ENCODE measurements at regions not wholly inside any gene's neighbourhood (a gene's known extent, or its start where the extent isn't known, plus 50 kb on each side); places are given as distances from the start of the nearest gene placed in this dataset.
A peak's percentile ranks its signal among the peaks of the same experiment; 100 is the strongest.

GRCh38 chr2:224268441-224268840, 133.5 kb downstream of the FAM124B start:
- Mint-ChIP-seq H3K27me3 (ENCODE audit: insufficient read depth, unreplicated experiment) (no peaks in the 10 kb centered on the region), H3K4me1 (ENCODE audit: insufficient read depth, unreplicated experiment) (peaks cover 8% of the 10 kb centered on the region), H3K4me3 (ENCODE audit: unreplicated experiment) (no peak overlapping the region), H3K36me3 (ENCODE audit: insufficient read depth, unreplicated experiment) (no peaks in the 10 kb centered on the region), H3K27ac (ENCODE audit: low read depth, unreplicated experiment) (peak overlapping the region; percentile 76), H3K9me3 (ENCODE audit: unreplicated experiment) (no peaks in the 10 kb centered on the region)
- ChIA-PET CTCF (interaction anchor here (0.7 to 3.7 kb wide), 3 partner anchors 14 to 275 kb away, joined by 3 to 22 read pairs (median 4); no protein-coding TSS in a partner anchor), POLR2A (interaction anchor here (0.6 kb wide), 1 partner anchor 94 kb away, joined by 3 read pairs; no protein-coding TSS in a partner anchor)
- intact Hi-C loops (cut with micrococcal nuclease): loop anchor here (1.0 to 5.0 kb wide), 2 partner anchors 121 to 182 kb away; no protein-coding TSS in a partner anchor
- DNase-seq (ENCODE audit: unreplicated experiment): peak; percentile 76
- BruUV-seq (replicated peaks): no TSS peak
- TF ChIP-seq, protein P1, sequence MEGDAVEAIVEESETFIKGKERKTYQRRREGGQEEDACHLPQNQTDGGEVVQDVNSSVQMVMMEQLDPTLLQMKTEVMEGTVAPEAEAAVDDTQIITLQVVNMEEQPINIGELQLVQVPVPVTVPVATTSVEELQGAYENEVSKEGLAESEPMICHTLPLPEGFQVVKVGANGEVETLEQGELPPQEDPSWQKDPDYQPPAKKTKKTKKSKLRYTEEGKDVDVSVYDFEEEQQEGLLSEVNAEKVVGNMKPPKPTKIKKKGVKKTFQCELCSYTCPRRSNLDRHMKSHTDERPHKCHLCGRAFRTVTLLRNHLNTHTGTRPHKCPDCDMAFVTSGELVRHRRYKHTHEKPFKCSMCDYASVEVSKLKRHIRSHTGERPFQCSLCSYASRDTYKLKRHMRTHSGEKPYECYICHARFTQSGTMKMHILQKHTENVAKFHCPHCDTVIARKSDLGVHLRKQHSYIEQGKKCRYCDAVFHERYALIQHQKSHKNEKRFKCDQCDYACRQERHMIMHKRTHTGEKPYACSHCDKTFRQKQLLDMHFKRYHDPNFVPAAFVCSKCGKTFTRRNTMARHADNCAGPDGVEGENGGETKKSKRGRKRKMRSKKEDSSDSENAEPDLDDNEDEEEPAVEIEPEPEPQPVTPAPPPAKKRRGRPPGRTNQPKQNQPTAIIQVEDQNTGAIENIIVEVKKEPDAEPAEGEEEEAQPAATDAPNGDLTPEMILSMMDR (IDR thresholded peaks at IDR 0.05; ENCODE audit: unreplicated experiment): no peak

DNA sequence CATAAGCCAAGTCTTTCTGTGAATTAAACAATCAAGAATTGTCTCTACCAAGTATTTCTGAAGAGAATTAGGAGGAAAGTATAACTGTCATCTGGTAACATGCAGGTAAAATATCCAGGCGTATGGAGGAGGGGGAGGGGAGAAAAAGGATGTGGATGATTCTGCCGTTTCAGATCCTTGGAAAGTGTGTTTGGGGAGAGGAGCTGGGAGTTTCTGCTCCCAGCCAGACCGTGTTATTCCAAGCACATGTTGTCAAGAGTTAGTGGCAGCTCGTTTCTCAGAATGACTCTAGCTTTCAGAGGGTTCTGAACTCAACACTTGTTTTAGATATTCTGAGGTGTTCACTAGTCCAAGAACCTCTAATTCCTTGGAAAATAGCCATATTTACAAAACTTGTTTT, 137.6 kb downstream of the FAM124B start:
- no peaks in the 10 kb centered on the region for H3K9me3 Mint-ChIP-seq (ENCODE audit: unreplicated experiment)
- H3K36me3 Mint-ChIP-seq (ENCODE audit: insufficient read depth, unreplicated experiment): no peaks in the 10 kb centered on the region
- ChIA-PET CTCF (no interaction called here), POLR2A (no interaction called here)
- no TSS peak for BruUV-seq (replicated peaks)
- intact Hi-C loops (cut with micrococcal nuclease): no loop called here
- TF ChIP-seq, protein P1 (IDR thresholded peaks at IDR 0.05; ENCODE audit: unreplicated experiment): no peak
- H3K27ac Mint-ChIP-seq (ENCODE audit: low read depth, unreplicated experiment): no peak overlapping the region
- DNase-seq (ENCODE audit: unreplicated experiment): no peak
- no peaks in the 10 kb centered on the region for H3K27me3 Mint-ChIP-seq (ENCODE audit: insufficient read depth, unreplicated experiment)
- peaks cover 8% of the 10 kb centered on the region for H3K4me1 Mint-ChIP-seq (ENCODE audit: insufficient read depth, unreplicated experiment)
- H3K4me3 Mint-ChIP-seq (ENCODE audit: unreplicated experiment): no peak overlapping the region

DNA sequence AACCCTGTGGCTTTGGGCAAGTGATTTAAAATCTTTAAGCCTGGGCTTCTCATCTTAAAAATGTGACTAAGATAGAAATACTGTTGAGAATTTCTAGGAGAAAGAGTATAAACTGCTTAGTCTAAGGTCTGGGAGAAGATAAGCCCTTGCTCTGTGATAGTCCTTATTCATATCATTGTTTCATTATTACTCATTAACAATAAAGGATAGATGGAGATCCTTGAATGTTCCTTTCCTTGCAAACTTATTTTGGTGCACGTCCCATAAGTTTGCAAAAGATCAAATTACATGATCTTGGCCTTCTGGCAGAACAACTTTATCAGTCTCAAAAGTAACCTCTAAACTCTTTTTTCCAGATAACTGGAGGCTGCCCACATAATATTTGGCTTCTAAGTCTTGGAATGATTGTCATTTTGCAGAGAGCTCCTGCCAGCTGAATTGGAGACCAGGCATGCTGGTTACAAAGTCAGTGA, 138.3 kb downstream of the FAM124B start:
- H3K27ac Mint-ChIP-seq (ENCODE audit: low read depth, unreplicated experiment): no peak overlapping the region
- peaks cover 6% of the 10 kb centered on the region for H3K4me1 Mint-ChIP-seq (ENCODE audit: insufficient read depth, unreplicated experiment)
- H3K27me3 Mint-ChIP-seq (ENCODE audit: insufficient read depth, unreplicated experiment): no peaks in the 10 kb centered on the region
- CTCF ChIA-PET: no interaction called here
- TF ChIP-seq, protein P1 (IDR thresholded peaks at IDR 0.05; ENCODE audit: unreplicated experiment): no peak
- no peaks in the 10 kb centered on the region for H3K9me3 Mint-ChIP-seq (ENCODE audit: unreplicated experiment)
- DNase-seq (ENCODE audit: unreplicated experiment): no peak
- no TSS peak for BruUV-seq (replicated peaks)
- H3K4me3 Mint-ChIP-seq (ENCODE audit: unreplicated experiment): no peak overlapping the region
- intact Hi-C loops (cut with micrococcal nuclease): no loop called here
- POLR2A ChIA-PET: no interaction called here
- no peaks in the 10 kb centered on the region for H3K36me3 Mint-ChIP-seq (ENCODE audit: insufficient read depth, unreplicated experiment)

DNA sequence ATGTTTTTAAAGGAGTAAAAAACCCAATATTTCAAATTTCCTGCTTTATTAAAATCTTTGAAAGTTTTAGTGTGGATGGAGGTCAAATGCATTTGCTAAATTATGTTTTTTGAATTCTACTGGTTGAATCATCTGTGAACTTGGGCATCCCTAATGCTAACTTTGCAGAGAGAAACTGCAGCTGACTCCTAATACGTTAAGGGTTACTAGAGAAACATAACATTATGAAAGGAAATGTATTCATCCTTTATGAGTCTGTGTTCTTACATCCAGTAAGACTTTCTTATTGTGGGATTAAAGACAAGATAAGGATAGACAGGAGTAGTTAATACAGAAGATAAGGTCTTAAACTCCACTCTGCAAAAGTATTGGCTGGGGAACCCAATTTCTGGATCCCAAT, 140.6 kb downstream of the FAM124B start:
- CTCF ChIA-PET: no interaction called here
- TF ChIP-seq, protein P1 (IDR thresholded peaks at IDR 0.05; ENCODE audit: unreplicated experiment): no peak
- Mint-ChIP-seq H3K27ac (ENCODE audit: low read depth, unreplicated experiment) (no peak overlapping the region), H3K27me3 (ENCODE audit: insufficient read depth, unreplicated experiment) (no peaks in the 10 kb centered on the region), H3K36me3 (ENCODE audit: insufficient read depth, unreplicated experiment) (no peaks in the 10 kb centered on the region), H3K4me3 (ENCODE audit: unreplicated experiment) (no peak overlapping the region), H3K9me3 (ENCODE audit: unreplicated experiment) (no peaks in the 10 kb centered on the region), H3K4me1 (ENCODE audit: insufficient read depth, unreplicated experiment) (no peaks in the 10 kb centered on the region)
- BruUV-seq (replicated peaks): no TSS peak
- DNase-seq (ENCODE audit: unreplicated experiment): no peak
- intact Hi-C loops (cut with micrococcal nuclease): no loop called here
- POLR2A ChIA-PET: no interaction called here
